Astrocyte (in vitro differentiated cells and primary cell): ENCODE measurements at regions not wholly inside any gene's neighbourhood (a gene's known extent, or its start where the extent isn't known, plus 50 kb on each side); places are given as distances from the start of the nearest gene placed in this dataset.

Source experiments
- DNase-seq: peaks from one replicate; pipeline ENCODE4 v3.0.0-alpha.2; 2010; ENCODE audit warnings: low read depth
- FAIRE-seq: peaks from 2 replicates; lab custom pipeline; 2011; peaks lifted over from hg19 to GRCh38; lab: Jason Lieb, UNC
- H2AFZ ChIP-seq: 2 replicates; pipeline ENCODE4 v1.6.0; 2012; ENCODE audit warnings: low read depth, low read length, inconsistent platforms
- H3K27ac ChIP-seq: 2 replicates; pipeline ENCODE4 v1.5.1; 2011; ENCODE audit warnings: low read depth, low read length, inconsistent platforms
- H3K27me3 ChIP-seq: 2 replicates; pipeline ENCODE4 v1.6.0; 2011; ENCODE audit warnings: low read length, inconsistent platforms; ENCODE audit not compliant: insufficient read depth
- H3K36me3 ChIP-seq: 2 replicates; pipeline ENCODE4 v1.5.1; 2011; ENCODE audit warnings: low read length, inconsistent platforms; ENCODE audit not compliant: insufficient read depth
- H3K4me1 ChIP-seq: 2 replicates; pipeline ENCODE4 v1.5.1; 2011; ENCODE audit warnings: low read length, inconsistent platforms; ENCODE audit not compliant: insufficient read depth
- H3K4me2 ChIP-seq: 2 replicates; pipeline ENCODE4 v1.6.0; 2012; ENCODE audit warnings: low read length, inconsistent platforms
- H3K4me3 ChIP-seq: 2 replicates; pipeline ENCODE4 v1.5.1; 2011; ENCODE audit warnings: low read depth, mild to moderate bottlenecking, low read length, inconsistent platforms; ENCODE audit not compliant: insufficient read depth
- H3K79me2 ChIP-seq: 2 replicates; pipeline ENCODE4 v1.6.0; 2012; ENCODE audit warnings: mild to moderate bottlenecking, low read length, inconsistent platforms; ENCODE audit not compliant: insufficient read depth
- H3K9ac ChIP-seq: 2 replicates; pipeline ENCODE4 v1.6.0; 2012; ENCODE audit warnings: mild to moderate bottlenecking, low read length, inconsistent platforms
- H3K9me3 ChIP-seq: 2 replicates; pipeline ENCODE4 v1.5.1; 2012; ENCODE audit warnings: low read depth, mild to moderate bottlenecking, low read length, inconsistent platforms; ENCODE audit not compliant: insufficient read depth
- H4K20me1 ChIP-seq: 2 replicates; pipeline ENCODE4 v1.6.0; 2012; ENCODE audit warnings: low read length, inconsistent platforms; ENCODE audit not compliant: insufficient read depth
- H3K27ac Mint-ChIP-seq: one replicate; pipeline ENCODE4 v1.8.0; 2021; ENCODE audit warnings: mild to moderate bottlenecking, mixed read lengths; ENCODE audit not compliant: unreplicated experiment
- H3K27me3 Mint-ChIP-seq: one replicate; pipeline ENCODE4 v1.8.0; 2021; ENCODE audit warnings: low read depth, mixed read lengths; ENCODE audit not compliant: unreplicated experiment
- H3K36me3 Mint-ChIP-seq: one replicate; pipeline ENCODE4 v1.8.0; 2021; ENCODE audit warnings: low read depth, mixed read lengths; ENCODE audit not compliant: unreplicated experiment
- H3K4me1 Mint-ChIP-seq: one replicate; pipeline ENCODE4 v1.8.0; 2021; ENCODE audit warnings: low read depth, mixed read lengths; ENCODE audit not compliant: unreplicated experiment
- H3K4me3 Mint-ChIP-seq: one replicate; pipeline ENCODE4 v1.8.0; 2021; ENCODE audit warnings: mild to moderate bottlenecking, moderate library complexity, mixed read lengths; ENCODE audit not compliant: unreplicated experiment
- H3K9me3 Mint-ChIP-seq: one replicate; pipeline ENCODE4 v1.8.0; 2021; ENCODE audit warnings: mild to moderate bottlenecking, mixed read lengths; ENCODE audit not compliant: unreplicated experiment
- CTCF ChIP-seq: IDR thresholded peaks from 2 replicates; pipeline ENCODE4 v1.5.1; 2011; ENCODE audit warnings: low read depth, mild to moderate bottlenecking, inconsistent platforms, low read length, moderate library complexity; ENCODE audit not compliant: insufficient read depth
- EZH2 ChIP-seq: IDR thresholded peaks from 2 replicates; pipeline ENCODE4 v1.6.1; 2012; ENCODE audit warnings: mild to moderate bottlenecking, low read length, inconsistent platforms; ENCODE audit not compliant: insufficient read depth

GRCh38 chr15:95931619-95932018 is 398.9 kb upstream of the NR2F2 start:
- Histone ChIP-seq H3K79me2 (no peaks in the 10 kb centered on the region), H3K4me1 (no peaks in the 10 kb centered on the region), H3K4me3 (no peak overlapping the region), H3K9ac (no peak overlapping the region), H2AFZ (no peak overlapping the region), H4K20me1 (no peaks in the 10 kb centered on the region), H3K9me3 (no peaks in the 10 kb centered on the region), H3K36me3 (no peaks in the 10 kb centered on the region), H3K27ac (no peak overlapping the region), H3K27me3 (no peaks in the 10 kb centered on the region), H3K4me2 (no peak overlapping the region)
- Mint-ChIP-seq H3K27me3 (peaks cover 15% of the 10 kb centered on the region), H3K4me1 (peaks cover 20% of the 10 kb centered on the region), H3K4me3 (no peak overlapping the region), H3K36me3 (no peaks in the 10 kb centered on the region), H3K9me3 (no peaks in the 10 kb centered on the region), H3K27ac (no peak overlapping the region)
- no peak for TF ChIP-seq EZH2
- no peak for TF ChIP-seq CTCF
- DNase-seq (no peak), FAIRE-seq (no peak)

- Mint-ChIP-seq H3K27me3 (peaks cover 11% of the 10 kb centered on the region), H3K9me3 (no peaks in the 10 kb centered on the region), H3K36me3 (no peaks in the 10 kb centered on the region), H3K4me1 (peaks cover 20% of the 10 kb centered on the region), H3K4me3 (no peak overlapping the region), H3K27ac (no peak overlapping the region)
- Histone ChIP-seq H3K27ac (no peak overlapping the region), H3K27me3 (no peaks in the 10 kb centered on the region), H3K4me1 (no peaks in the 10 kb centered on the region), H3K4me3 (no peak overlapping the region), H3K9ac (no peak overlapping the region), H4K20me1 (no peaks in the 10 kb centered on the region), H2AFZ (no peak overlapping the region), H3K36me3 (no peaks in the 10 kb centered on the region), H3K9me3 (no peaks in the 10 kb centered on the region), H3K79me2 (no peaks in the 10 kb centered on the region), H3K4me2 (no peak overlapping the region)
- DNase-seq: no peak
- no peak for TF ChIP-seq CTCF
- no peak for TF ChIP-seq EZH2
- FAIRE-seq: no peak
These were observed 398.4 kb upstream of the NR2F2 start for GRCh38 chr15:95932141-95932540.

GRCh38 chr15:95932676-95933075 is 397.8 kb upstream of the NR2F2 start:
- H3K36me3 ChIP-seq: no peaks in the 10 kb centered on the region
- H3K9ac ChIP-seq: no peak overlapping the region
- H4K20me1 ChIP-seq: no peaks in the 10 kb centered on the region
- no peak overlapping the region for H3K27ac ChIP-seq
- H3K4me1 ChIP-seq: no peaks in the 10 kb centered on the region
- Mint-ChIP-seq H3K27me3 (peaks cover 6% of the 10 kb centered on the region), H3K36me3 (no peaks in the 10 kb centered on the region), H3K27ac (peak overlapping the region; percentile 34), H3K4me1 (peaks cover 20% of the 10 kb centered on the region), H3K4me3 (no peak overlapping the region), H3K9me3 (no peaks in the 10 kb centered on the region)
- H3K79me2 ChIP-seq: no peaks in the 10 kb centered on the region
- no peaks in the 10 kb centered on the region for H3K9me3 ChIP-seq
- FAIRE-seq (no peak), DNase-seq (peak; percentile 87)
- H3K27me3 ChIP-seq: no peaks in the 10 kb centered on the region
- no peak overlapping the region for H3K4me3 ChIP-seq
- no peak overlapping the region for H2AFZ ChIP-seq
- TF ChIP-seq EZH2 (no peak), CTCF (no peak)
- H3K4me2 ChIP-seq: no peak overlapping the region
